ENCODE measurements at regions not wholly inside any gene's neighbourhood (a gene's known extent, or its start where the extent isn't known, plus 50 kb on each side); places are given as distances from the start of the nearest gene placed in this dataset.

- Mint-ChIP-seq H3K36me3 (ENCODE audit: unreplicated experiment) (no peaks in the 10 kb centered on the region), H3K27ac (ENCODE audit: unreplicated experiment) (no peak overlapping the region), H3K4me3 (ENCODE audit: unreplicated experiment) (no peak overlapping the region), H3K27me3 (ENCODE audit: unreplicated experiment) (no peaks in the 10 kb centered on the region), H3K4me1 (ENCODE audit: unreplicated experiment) (no peaks in the 10 kb centered on the region), H3K9me3 (ENCODE audit: unreplicated experiment) (peaks cover 5% of the 10 kb centered on the region)
- TF ChIP-seq CTCF (IDR thresholded peaks at IDR 0.05): no peak
- DNase-seq (ENCODE audit: extremely low spot score, unreplicated experiment): no peak
These were observed 295.9 kb upstream of the ADGRL4 start for GRCh38 chr1:79302380-79302930.

- DNase-seq (ENCODE audit: extremely low spot score, unreplicated experiment): no peak
- no peak overlapping the region for H3K4me3 Mint-ChIP-seq (ENCODE audit: unreplicated experiment)
- no peaks in the 10 kb centered on the region for H3K36me3 Mint-ChIP-seq (ENCODE audit: unreplicated experiment)
- peaks cover 1% of the 10 kb centered on the region for H3K4me1 Mint-ChIP-seq (ENCODE audit: unreplicated experiment)
- no peaks in the 10 kb centered on the region for H3K27me3 Mint-ChIP-seq (ENCODE audit: unreplicated experiment)
- H3K27ac Mint-ChIP-seq (ENCODE audit: unreplicated experiment): no peak overlapping the region
- TF ChIP-seq CTCF (IDR thresholded peaks at IDR 0.05): no peak
- peaks cover 5% of the 10 kb centered on the region for H3K9me3 Mint-ChIP-seq (ENCODE audit: unreplicated experiment)
These were observed 289.4 kb upstream of the ADGRL4 start for GRCh38 chr1:79295967-79296366.

GRCh38 chr1:79293611-79294010 is 287.1 kb upstream of the ADGRL4 start:
- H3K36me3 Mint-ChIP-seq (ENCODE audit: unreplicated experiment): no peaks in the 10 kb centered on the region
- H3K4me3 Mint-ChIP-seq (ENCODE audit: unreplicated experiment): no peak overlapping the region
- no peaks in the 10 kb centered on the region for H3K9me3 Mint-ChIP-seq (ENCODE audit: unreplicated experiment)
- no peak for DNase-seq (ENCODE audit: extremely low spot score, unreplicated experiment)
- H3K27me3 Mint-ChIP-seq (ENCODE audit: unreplicated experiment): no peaks in the 10 kb centered on the region
- TF ChIP-seq CTCF (IDR thresholded peaks at IDR 0.05): no peak
- H3K27ac Mint-ChIP-seq (ENCODE audit: unreplicated experiment): no peak overlapping the region
- H3K4me1 Mint-ChIP-seq (ENCODE audit: unreplicated experiment): peaks cover 1% of the 10 kb centered on the region

- Mint-ChIP-seq H3K27ac (ENCODE audit: unreplicated experiment) (no peak overlapping the region), H3K27me3 (ENCODE audit: unreplicated experiment) (no peaks in the 10 kb centered on the region)
- no peak for TF ChIP-seq CTCF (IDR thresholded peaks at IDR 0.05)
These were observed 284.5 kb upstream of the ADGRL4 start for GRCh38 chr1:79290927-79291474.

GRCh38 chr1:79287982-79288381 is 281.5 kb upstream of the ADGRL4 start:
- Mint-ChIP-seq H3K4me3 (ENCODE audit: unreplicated experiment) (no peak overlapping the region), H3K9me3 (ENCODE audit: unreplicated experiment) (no peaks in the 10 kb centered on the region), H3K36me3 (ENCODE audit: unreplicated experiment) (no peaks in the 10 kb centered on the region), H3K27me3 (ENCODE audit: unreplicated experiment) (no peaks in the 10 kb centered on the region), H3K4me1 (ENCODE audit: unreplicated experiment) (no peaks in the 10 kb centered on the region), H3K27ac (ENCODE audit: unreplicated experiment) (no peak overlapping the region)
- no peak for TF ChIP-seq CTCF (IDR thresholded peaks at IDR 0.05)
- DNase-seq (ENCODE audit: extremely low spot score, unreplicated experiment): no peak

More at GRCh38 chr1:79290927-79291474, 284.5 kb upstream of the ADGRL4 start:
- no peak for DNase-seq (ENCODE audit: extremely low spot score, unreplicated experiment)
- H3K4me3 Mint-ChIP-seq (ENCODE audit: unreplicated experiment): no peak overlapping the region
- H3K4me1 Mint-ChIP-seq (ENCODE audit: unreplicated experiment): peaks cover 1% of the 10 kb centered on the region
- no peaks in the 10 kb centered on the region for H3K9me3 Mint-ChIP-seq (ENCODE audit: unreplicated experiment)
- H3K36me3 Mint-ChIP-seq (ENCODE audit: unreplicated experiment): no peaks in the 10 kb centered on the region
